Parathyroid adenoma (tissue), 2 donors: ENCODE measurements at regions not wholly inside any gene's neighbourhood (a gene's known extent, or its start where the extent isn't known, plus 50 kb on each side); places are given as distances from the start of the nearest gene placed in this dataset.

Source experiments
- H2AFZ ChIP-seq: fragments of 300-600 bp; sonication (generic); one replicate; pipeline ENCODE4 v1.7.0; 2017; ENCODE audit warnings: antibody characterized with exemption, mild to moderate bottlenecking
- H3K27ac ChIP-seq: fragments of 300-600 bp; sonication (generic); one replicate; pipeline ENCODE4 v1.7.0; 2017
- H3K27me3 ChIP-seq: fragments of 300-600 bp; sonication (generic); one replicate; pipeline ENCODE4 v1.7.0; 2017; ENCODE audit warnings: low read length; ENCODE audit not compliant: control insufficient read depth, insufficient read depth
- H3K36me3 ChIP-seq: fragments of 300-600 bp; sonication (generic); one replicate; pipeline ENCODE4 v1.7.0; 2017; ENCODE audit warnings: low read length; ENCODE audit not compliant: control insufficient read depth, insufficient read depth
- H3K4me1 ChIP-seq: fragments of 300-600 bp; sonication (generic); one replicate; pipeline ENCODE4 v1.7.0; 2017; ENCODE audit warnings: control low read depth
- H3K4me2 ChIP-seq: fragments of 300-600 bp; sonication (generic); one replicate; pipeline ENCODE4 v1.7.0; 2017; ENCODE audit warnings: low read length
- H3K4me3 ChIP-seq: fragments of 300-600 bp; sonication (generic); one replicate; pipeline ENCODE4 v1.7.0; 2017; ENCODE audit warnings: low read depth, low read length
- H3K79me2 ChIP-seq: fragments of 300-600 bp; sonication (generic); one replicate; pipeline ENCODE4 v1.7.0; 2017; ENCODE audit warnings: control low read depth
- H3K9ac ChIP-seq: fragments of 300-600 bp; sonication (generic); one replicate; pipeline ENCODE4 v1.7.0; 2017; ENCODE audit warnings: mild to moderate bottlenecking
- H3K9me3 ChIP-seq: fragments of 300-600 bp; sonication (generic); one replicate; pipeline ENCODE4 v1.7.0; 2017; ENCODE audit warnings: low read length; ENCODE audit not compliant: control insufficient read depth
- TF ChIP-seq, protein P1 (sequence below): fragments of 300-600 bp; sonication (generic); IDR thresholded peaks from one replicate; pipeline ENCODE4 v1.7.0; 2017; ENCODE audit warnings: antibody characterized with exemption, mild to moderate bottlenecking
- donor health status: primary hyperparathyroidism.

DNA sequence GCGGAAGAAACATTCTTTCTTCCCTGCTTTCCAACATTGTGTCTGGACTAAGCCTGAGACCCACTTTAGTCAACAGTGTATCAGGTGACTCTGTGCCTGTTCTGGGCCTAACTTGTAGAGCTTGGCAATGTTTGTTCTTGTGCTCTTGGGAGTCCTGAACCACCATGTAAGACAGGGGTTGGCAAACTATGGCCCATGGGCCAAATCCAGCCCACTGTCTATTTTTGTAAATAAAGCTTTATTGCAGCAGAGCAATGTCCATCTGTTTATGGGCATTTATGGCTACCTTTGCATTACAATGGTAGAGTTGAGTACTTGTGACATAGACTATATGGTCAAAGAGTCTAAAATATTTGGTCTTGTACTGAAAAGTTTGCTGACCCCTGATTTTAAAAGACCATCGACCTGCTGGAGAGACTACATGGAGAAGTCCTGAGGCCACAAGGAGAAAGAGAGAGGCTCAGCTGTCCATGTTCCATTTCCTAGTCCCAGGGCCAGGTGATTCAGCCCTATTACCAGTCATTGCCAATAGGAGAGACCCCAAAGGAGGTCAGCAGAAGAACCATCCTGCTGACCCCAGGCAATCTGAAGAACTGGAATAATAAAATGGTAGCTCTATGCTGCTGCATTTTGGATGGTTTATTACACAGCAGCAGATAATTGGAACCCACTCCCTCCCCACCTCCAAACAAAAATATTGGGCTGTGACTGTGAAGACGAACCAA, 211.3 kb downstream of the AUH start:
- no peaks in the 10 kb centered on the region for H3K79me2 ChIP-seq
- no peaks in the 10 kb centered on the region for H3K27me3 ChIP-seq
- no peak overlapping the region for H3K4me2 ChIP-seq
- H3K27ac ChIP-seq = no peak overlapping the region
- TF ChIP-seq, protein P1, sequence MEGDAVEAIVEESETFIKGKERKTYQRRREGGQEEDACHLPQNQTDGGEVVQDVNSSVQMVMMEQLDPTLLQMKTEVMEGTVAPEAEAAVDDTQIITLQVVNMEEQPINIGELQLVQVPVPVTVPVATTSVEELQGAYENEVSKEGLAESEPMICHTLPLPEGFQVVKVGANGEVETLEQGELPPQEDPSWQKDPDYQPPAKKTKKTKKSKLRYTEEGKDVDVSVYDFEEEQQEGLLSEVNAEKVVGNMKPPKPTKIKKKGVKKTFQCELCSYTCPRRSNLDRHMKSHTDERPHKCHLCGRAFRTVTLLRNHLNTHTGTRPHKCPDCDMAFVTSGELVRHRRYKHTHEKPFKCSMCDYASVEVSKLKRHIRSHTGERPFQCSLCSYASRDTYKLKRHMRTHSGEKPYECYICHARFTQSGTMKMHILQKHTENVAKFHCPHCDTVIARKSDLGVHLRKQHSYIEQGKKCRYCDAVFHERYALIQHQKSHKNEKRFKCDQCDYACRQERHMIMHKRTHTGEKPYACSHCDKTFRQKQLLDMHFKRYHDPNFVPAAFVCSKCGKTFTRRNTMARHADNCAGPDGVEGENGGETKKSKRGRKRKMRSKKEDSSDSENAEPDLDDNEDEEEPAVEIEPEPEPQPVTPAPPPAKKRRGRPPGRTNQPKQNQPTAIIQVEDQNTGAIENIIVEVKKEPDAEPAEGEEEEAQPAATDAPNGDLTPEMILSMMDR = no peak
- H3K4me3 ChIP-seq = no peak overlapping the region
- no peaks in the 10 kb centered on the region for H3K9me3 ChIP-seq
- H3K36me3 ChIP-seq = no peaks in the 10 kb centered on the region
- H3K4me1 ChIP-seq = no peaks in the 10 kb centered on the region
- no peak overlapping the region for H2AFZ ChIP-seq
- H3K9ac ChIP-seq = no peak overlapping the region

- Histone ChIP-seq H3K4me1 (no peaks in the 10 kb centered on the region), H3K4me2 (no peak overlapping the region), H2AFZ (no peak overlapping the region), H3K79me2 (no peaks in the 10 kb centered on the region), H3K36me3 (no peaks in the 10 kb centered on the region), H3K4me3 (no peak overlapping the region), H3K9me3 (no peaks in the 10 kb centered on the region), H3K27ac (no peak overlapping the region), H3K9ac (no peak overlapping the region), H3K27me3 (no peaks in the 10 kb centered on the region)
- TF ChIP-seq, protein P1 = no peak
Observed at GRCh38 chr9:91150998-91151717, 210.6 kb downstream of the AUH start.

DNA sequence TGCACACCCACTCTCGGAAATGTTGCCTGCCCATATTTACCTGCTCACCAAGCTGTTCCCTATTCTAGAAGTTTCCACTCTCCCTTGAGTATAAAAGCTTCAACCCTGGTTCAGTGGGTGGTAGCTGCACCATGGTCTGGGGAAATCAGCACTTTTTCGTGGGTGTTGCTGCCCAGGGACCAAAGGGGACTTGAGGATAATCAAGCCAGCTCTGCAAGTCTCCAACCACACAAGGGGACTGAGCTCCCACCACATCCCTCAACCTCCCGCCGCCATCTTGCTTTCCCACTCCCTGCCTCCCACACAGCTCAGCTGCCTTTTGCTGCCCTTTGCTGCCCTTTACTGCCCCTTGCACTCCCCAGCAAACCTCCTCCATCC, 210.0 kb downstream of the AUH start:
- no peak overlapping the region for H3K9ac ChIP-seq
- no peaks in the 10 kb centered on the region for H3K27me3 ChIP-seq
- no peak overlapping the region for H3K27ac ChIP-seq
- TF ChIP-seq, protein P1 = no peak
- no peak overlapping the region for H3K4me3 ChIP-seq
- no peaks in the 10 kb centered on the region for H3K36me3 ChIP-seq
- no peak overlapping the region for H2AFZ ChIP-seq
- H3K4me1 ChIP-seq = no peaks in the 10 kb centered on the region
- H3K79me2 ChIP-seq = no peaks in the 10 kb centered on the region
- H3K4me2 ChIP-seq = no peak overlapping the region
- no peaks in the 10 kb centered on the region for H3K9me3 ChIP-seq

- no peak overlapping the region for H3K9ac ChIP-seq
- H3K36me3 ChIP-seq = no peaks in the 10 kb centered on the region
- H3K27me3 ChIP-seq = no peaks in the 10 kb centered on the region
- H3K79me2 ChIP-seq = no peaks in the 10 kb centered on the region
- H3K9me3 ChIP-seq = no peaks in the 10 kb centered on the region
- TF ChIP-seq, protein P1 = no peak
- H2AFZ ChIP-seq = no peak overlapping the region
- H3K4me1 ChIP-seq = no peaks in the 10 kb centered on the region
- no peak overlapping the region for H3K4me3 ChIP-seq
- H3K27ac ChIP-seq = no peak overlapping the region
- no peak overlapping the region for H3K4me2 ChIP-seq
Observed at GRCh38 chr9:91154686-91155085, 207.0 kb downstream of the AUH start.
